A549 (cell line): ENCODE measurements at regions not wholly inside any gene's neighbourhood (a gene's known extent, or its start where the extent isn't known, plus 50 kb on each side); places are given as distances from the start of the nearest gene placed in this dataset.

Experiments used
- CBX8 ChIP-seq: fragments of 200-600 bp; sonication (generic); IDR thresholded peaks from 2 replicates; pipeline ENCODE4 v1.6.1; 2016
- CEBPB ChIP-seq, 2 experiments: fragments of >200 bp in 1 of 2; sonication (Bioruptor Twin) in 1 of 2; formaldehyde crosslinking in 1 of 2; IDR thresholded peaks; 2 replicates each; pipeline ENCODE4 v1.6.1; 2012 to 2016
- EP300 ChIP-seq, 2 experiments: fragments of >200 bp; sonication (Bioruptor Twin); formaldehyde crosslinking; IDR thresholded peaks; 2 replicates in 1 of 2; 3 replicates in 1 of 2; pipeline ENCODE4 v1.6.1; 2016 to 2017
- FOSB ChIP-seq: fragments of 250-450 bp; sonication (Bioruptor Pico); IDR thresholded peaks from 2 replicates; pipeline ENCODE4 v1.5.0; 2020; ENCODE audit warnings: mild to moderate bottlenecking, moderate library complexity
- FOXS1 ChIP-seq: fragments of 250-450 bp; sonication (Bioruptor Pico); IDR thresholded peaks from 2 replicates; pipeline ENCODE4 v1.5.0; 2020; ENCODE audit warnings: mild to moderate bottlenecking, moderate library complexity
- JUN ChIP-seq, 2 experiments: fragments of >200 bp; sonication (Bioruptor Twin); formaldehyde crosslinking; IDR thresholded peaks; 2 replicates in 1 of 2; 3 replicates in 1 of 2; pipeline ENCODE4 v1.6.1; 2016 to 2017
- NR3C1 ChIP-seq: fragments of >200 bp; sonication (Bioruptor Twin); formaldehyde crosslinking; IDR thresholded peaks from 3 replicates; pipeline ENCODE4 v1.6.1; 2017
- POLR2A ChIP-seq: IDR thresholded peaks from 2 replicates; pipeline ENCODE4 v1.6.1; 2012; ENCODE audit warnings: mild to moderate bottlenecking, low read length
- SMC3 ChIP-seq: fragments of >200 bp; sonication (Bioruptor Twin); formaldehyde crosslinking; IDR thresholded peaks from 3 replicates; pipeline ENCODE4 v1.6.1; 2018; ENCODE audit warnings: inconsistent platforms
- ZSCAN20 ChIP-seq: fragments of 250-450 bp; sonication (Bioruptor Pico); IDR thresholded peaks from 2 replicates; pipeline ENCODE4 v1.8.0; 2022; ENCODE audit warnings: mild to moderate bottlenecking, moderate library complexity
- TF ChIP-seq, protein P1 (sequence below): fragments of >200 bp; sonication (Bioruptor Twin); formaldehyde crosslinking; IDR thresholded peaks from 3 replicates; pipeline ENCODE4 v1.5.1; 2016
- TF ChIP-seq, protein P2 (sequence below): fragments of 450-650 bp; IDR thresholded peaks from 2 replicates; pipeline ENCODE4 v1.6.1; 2014; ENCODE audit warnings: antibody characterized with exemption
- TF ChIP-seq, protein P3 (sequence below): IDR thresholded peaks from 2 replicates; pipeline ENCODE4 v1.6.1; 2012

DNA sequence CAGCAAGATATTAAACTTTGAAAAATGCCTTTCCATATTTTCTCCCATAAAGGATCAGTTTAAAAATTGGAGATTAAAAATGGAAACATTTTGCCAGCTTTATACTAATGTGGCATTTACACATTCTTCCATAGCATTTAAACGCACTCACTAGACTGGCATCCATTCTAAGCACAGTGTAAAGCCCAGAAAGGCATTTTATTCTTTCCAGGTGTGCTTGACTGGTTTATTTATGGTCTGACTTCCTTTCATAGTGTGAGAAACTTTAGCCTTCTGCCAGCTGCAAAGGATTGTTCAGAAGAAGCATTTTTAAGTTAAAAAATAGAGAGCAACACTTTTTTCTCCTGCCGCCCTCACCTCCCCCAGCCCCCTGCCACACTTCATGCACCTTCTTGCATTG is 271.7 kb upstream of the PSMD7 start:
- TF ChIP-seq POLR2A (no peak), NR3C1 (no peak), FOXS1 (CRISPR knock-in tag) (no peak), FOSB (no peak), EP300 (IDR thresholded peaks at IDR 0.05) (no peak), CEBPB (IDR thresholded peaks at IDR 0.05) (no peak), JUN (IDR thresholded peaks at IDR 0.05) (no peak), SMC3 (no peak), ZSCAN20 (CRISPR knock-in tag) (no peak), CBX8 (no peak)
- TF ChIP-seq, protein P1, sequence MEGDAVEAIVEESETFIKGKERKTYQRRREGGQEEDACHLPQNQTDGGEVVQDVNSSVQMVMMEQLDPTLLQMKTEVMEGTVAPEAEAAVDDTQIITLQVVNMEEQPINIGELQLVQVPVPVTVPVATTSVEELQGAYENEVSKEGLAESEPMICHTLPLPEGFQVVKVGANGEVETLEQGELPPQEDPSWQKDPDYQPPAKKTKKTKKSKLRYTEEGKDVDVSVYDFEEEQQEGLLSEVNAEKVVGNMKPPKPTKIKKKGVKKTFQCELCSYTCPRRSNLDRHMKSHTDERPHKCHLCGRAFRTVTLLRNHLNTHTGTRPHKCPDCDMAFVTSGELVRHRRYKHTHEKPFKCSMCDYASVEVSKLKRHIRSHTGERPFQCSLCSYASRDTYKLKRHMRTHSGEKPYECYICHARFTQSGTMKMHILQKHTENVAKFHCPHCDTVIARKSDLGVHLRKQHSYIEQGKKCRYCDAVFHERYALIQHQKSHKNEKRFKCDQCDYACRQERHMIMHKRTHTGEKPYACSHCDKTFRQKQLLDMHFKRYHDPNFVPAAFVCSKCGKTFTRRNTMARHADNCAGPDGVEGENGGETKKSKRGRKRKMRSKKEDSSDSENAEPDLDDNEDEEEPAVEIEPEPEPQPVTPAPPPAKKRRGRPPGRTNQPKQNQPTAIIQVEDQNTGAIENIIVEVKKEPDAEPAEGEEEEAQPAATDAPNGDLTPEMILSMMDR, result no peak
- TF ChIP-seq, protein P2, sequence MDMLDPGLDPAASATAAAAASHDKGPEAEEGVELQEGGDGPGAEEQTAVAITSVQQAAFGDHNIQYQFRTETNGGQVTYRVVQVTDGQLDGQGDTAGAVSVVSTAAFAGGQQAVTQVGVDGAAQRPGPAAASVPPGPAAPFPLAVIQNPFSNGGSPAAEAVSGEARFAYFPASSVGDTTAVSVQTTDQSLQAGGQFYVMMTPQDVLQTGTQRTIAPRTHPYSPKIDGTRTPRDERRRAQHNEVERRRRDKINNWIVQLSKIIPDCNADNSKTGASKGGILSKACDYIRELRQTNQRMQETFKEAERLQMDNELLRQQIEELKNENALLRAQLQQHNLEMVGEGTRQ, result no peak
- TF ChIP-seq, protein P3, sequence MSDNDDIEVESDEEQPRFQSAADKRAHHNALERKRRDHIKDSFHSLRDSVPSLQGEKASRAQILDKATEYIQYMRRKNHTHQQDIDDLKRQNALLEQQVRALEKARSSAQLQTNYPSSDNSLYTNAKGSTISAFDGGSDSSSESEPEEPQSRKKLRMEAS, result no peak
